ENCODE measurements at regions not wholly inside any gene's neighbourhood (a gene's known extent, or its start where the extent isn't known, plus 50 kb on each side); places are given as distances from the start of the nearest gene placed in this dataset.

DNA sequence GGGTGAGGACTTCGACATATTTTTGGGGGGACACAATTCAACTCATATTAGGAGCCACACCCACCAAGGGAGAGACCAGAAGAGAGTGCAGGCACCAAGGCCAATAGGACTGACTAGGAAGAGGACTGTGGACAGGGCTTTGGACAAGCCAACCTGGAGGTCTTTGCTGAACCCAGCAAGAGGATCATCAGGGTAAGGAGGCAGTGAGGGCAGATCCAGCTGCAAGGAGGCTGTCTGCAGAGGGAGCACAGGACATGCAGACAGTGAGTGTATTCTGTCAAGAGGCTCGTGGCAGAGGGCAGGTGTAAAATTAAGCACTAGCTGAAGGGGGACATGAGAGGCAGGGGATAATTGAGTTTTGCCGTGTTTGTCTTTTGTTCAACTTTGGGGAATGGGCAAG, 83.4 kb upstream of the MGMT start:
- TF ChIP-seq ZNF501 (CRISPR knock-in tag; IDR thresholded peaks at IDR 0.05) (no peak), FLYWCH1 (CRISPR knock-in tag; IDR thresholded peaks at IDR 0.05) (no peak), CTCF (CRISPR knock-in tag; IDR thresholded peaks at IDR 0.05) (no peak), EP300 (IDR thresholded peaks at IDR 0.05; ENCODE audit: low read depth in 2 of 2, low read length in 2 of 2) (no peak), EP300 (CRISPR knock-in tag; IDR thresholded peaks at IDR 0.05; ENCODE audit: borderline replicate concordance) (no peak), MAZ (IDR thresholded peaks at IDR 0.05; ENCODE audit: borderline replicate concordance, low read depth, low read length) (no peak), MAZ (CRISPR knock-in tag; IDR thresholded peaks at IDR 0.05; ENCODE audit: low read depth) (no peak), NONO (IDR thresholded peaks at IDR 0.05) (no peak), NONO (CRISPR knock-in tag; conservative IDR thresholded peaks at IDR 0.05) (no peak), UBTF (CRISPR knock-in tag; IDR thresholded peaks at IDR 0.05) (no peak)

All from HepG2 (cell line).